GM19467 (cell line): ENCODE measurements at regions not wholly inside any gene's neighbourhood (a gene's known extent, or its start where the extent isn't known, plus 50 kb on each side); places are given as distances from the start of the nearest gene placed in this dataset.
"Not testable (repeated sequence)": the region's sequence is repeated elsewhere in the genome, so short reads cannot be mapped to it uniquely, and the experiment has no call there.

Source experiments
- ATAC-seq: cut with Tn5 transposase; IDR thresholded peaks from one replicate; pipeline ENCODE4 v1.9.1; 2021; ENCODE audit warnings: mild to moderate bottlenecking, moderate library complexity; ENCODE audit not compliant: unreplicated experiment

DNA sequence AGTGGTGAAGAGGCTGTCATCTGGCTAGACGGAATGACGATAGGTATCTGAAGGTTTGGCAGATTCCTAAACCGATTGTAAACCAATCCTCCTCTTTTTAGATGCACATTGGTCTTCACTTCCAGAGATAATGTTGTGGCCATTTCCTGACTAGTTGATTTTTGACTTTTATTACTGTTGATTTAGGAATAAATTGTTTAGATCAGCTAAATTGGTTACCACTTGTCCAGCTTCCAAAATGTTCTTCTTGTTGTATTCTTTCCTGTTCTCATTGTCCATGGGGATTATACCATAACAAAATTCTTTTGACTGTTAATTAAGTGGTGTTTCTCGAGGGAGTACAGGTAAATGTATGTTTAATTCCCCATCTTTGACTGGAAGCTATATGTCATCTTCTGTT is 119.7 kb downstream of the MACROH2A1 start:
- ATAC-seq: no peak

DNA sequence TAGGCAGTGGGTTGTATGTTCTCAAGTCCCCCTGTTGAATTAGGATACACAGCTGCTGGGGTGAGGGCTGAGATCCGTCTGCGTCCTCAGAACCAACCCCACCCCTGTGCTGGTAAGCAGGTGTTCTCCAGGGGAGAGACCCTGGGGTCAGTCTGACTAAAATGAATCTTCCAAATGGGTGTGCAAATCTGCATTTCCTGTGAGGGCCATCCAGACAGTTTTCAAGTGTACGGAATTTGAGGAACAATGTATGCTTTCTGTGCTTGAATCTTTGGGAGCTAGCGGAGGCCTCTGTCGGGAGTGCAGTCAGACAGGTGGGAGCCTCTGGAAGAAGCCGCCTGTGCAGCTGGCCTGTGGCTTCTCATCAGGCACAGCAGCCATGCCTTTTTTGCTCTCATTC is 122.9 kb downstream of the MACROH2A1 start:
- no peak for ATAC-seq

- ATAC-seq: no peak
Measured at GRCh38 chr5:135273212-135273611, 125.8 kb downstream of the MACROH2A1 start.

GRCh38 chr5:135272311-135272805 is 126.7 kb downstream of the MACROH2A1 start:
- ATAC-seq: no peak

- ATAC-seq: no peak
Measured at GRCh38 chr5:135271533-135272310, 127.3 kb downstream of the MACROH2A1 start.

- no peak for ATAC-seq
Measured at GRCh38 chr5:135269931-135270421, 129.1 kb downstream of the MACROH2A1 start.

DNA sequence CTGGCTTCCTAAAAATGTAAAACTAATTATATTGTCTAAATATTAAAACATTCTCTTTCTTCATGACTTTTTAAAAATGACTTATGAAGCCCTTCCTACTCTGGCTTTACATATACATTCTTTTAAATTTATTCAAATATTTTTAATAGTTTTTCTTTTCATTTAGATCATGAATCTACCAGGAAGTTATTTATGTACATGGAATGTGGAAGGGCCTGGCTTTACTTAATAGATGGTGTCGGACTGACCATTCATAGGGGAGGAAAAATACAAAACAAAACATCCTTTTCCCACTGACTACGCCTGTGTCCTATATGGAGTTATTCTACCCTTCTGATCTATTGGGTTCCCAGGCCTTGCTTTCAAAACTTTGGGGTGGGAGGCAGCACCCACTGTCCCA is 129.8 kb downstream of the MACROH2A1 start:
- ATAC-seq: no peak

- no peak for ATAC-seq
Measured at GRCh38 chr5:135266975-135267374, 132.1 kb downstream of the MACROH2A1 start.

DNA sequence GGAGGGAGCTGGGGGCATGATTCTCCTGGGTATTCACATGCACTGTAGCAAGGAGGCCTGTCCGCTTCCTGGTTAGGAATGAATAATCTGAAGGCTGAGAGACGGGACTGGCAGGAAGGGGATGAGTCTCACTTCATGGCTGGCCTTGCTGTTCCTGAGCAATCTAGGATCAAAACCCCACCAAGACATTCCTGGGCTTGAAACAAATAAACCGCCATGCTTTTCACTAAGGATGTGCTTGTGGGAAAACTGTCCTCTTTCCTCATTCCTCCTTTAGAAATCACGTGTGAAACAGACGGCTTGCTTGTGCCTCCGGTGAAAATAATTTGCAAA is 132.8 kb downstream of the MACROH2A1 start:
- ATAC-seq: no peak

- no peak for ATAC-seq
Measured at GRCh38 chr5:135265497-135266302, 133.3 kb downstream of the MACROH2A1 start.

GRCh38 chr5:135264451-135265440 is 134.3 kb downstream of the MACROH2A1 start:
- ATAC-seq: no peak

- ATAC-seq: no peak
Measured at GRCh38 chr5:135263022-135263668, 135.9 kb downstream of the MACROH2A1 start.

- ATAC-seq: no peak
Measured at GRCh38 chr5:135262364-135262763, 136.7 kb downstream of the MACROH2A1 start.

- ATAC-seq: not testable (repeated sequence)
Measured at GRCh38 chr5:135260108-135260507, 138.9 kb downstream of the MACROH2A1 start.

DNA sequence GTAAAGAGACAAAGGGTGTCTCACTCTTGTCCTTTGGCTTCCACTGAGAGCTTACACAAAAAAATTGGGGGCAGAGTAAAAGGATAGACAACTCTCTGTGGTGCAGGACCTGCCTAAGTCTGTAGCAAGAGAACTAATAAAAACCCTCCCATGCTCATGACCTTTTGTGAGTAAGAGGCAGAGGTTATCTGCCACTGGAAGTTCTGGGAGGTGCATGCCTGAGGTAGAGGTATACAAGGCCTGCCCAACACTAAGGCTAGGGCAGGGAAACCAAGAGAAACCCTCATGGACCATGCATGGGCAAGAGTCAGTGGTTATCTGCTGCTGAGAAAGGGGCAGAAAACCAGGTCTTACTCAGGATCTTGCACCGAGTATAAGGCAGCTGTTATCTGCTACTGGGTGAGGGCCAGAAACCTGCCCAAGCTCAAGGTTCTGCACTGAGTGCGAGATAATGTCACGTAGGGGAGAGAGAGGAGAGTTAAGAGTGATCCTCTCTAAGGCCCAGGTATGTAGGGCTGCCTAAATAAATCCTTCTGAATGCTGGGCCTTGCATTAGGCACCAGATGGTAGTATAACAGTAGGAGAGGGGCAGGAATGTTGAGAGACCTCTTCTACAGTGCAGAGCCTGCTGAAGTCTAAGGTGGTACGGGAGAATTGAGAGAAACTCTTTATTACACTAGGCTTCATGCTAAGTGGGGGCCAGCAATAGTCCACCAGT is 143.4 kb downstream of the MACROH2A1 start:
- no peak for ATAC-seq

GRCh38 chr5:135254183-135254582 is 144.8 kb downstream of the MACROH2A1 start:
- ATAC-seq: no peak

GRCh38 chr5:135253601-135254178 is 145.3 kb downstream of the MACROH2A1 start:
- no peak for ATAC-seq

GRCh38 chr5:135251093-135251492 is 147.9 kb downstream of the MACROH2A1 start:
- no peak for ATAC-seq

DNA sequence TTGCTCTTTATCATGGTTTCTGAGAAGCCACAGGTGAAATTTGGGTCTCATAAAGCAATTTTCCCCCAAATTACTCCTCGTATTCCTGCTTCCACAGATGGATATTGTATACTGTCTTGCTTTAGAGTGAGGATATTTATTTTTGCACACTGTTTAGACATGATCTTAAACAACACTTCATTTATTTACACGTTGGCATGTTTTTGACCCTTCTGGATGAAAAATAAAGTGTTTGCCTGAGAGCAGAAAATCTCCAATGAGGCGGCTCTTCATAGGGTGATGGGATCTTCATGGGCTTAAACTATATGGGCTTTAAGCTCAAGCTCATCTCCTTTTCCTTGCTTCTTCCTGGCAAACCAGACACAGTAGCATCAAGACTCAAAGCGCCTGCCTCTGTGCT is 148.4 kb downstream of the MACROH2A1 start:
- ATAC-seq: no peak
